ENCODE measurements at regions not wholly inside any gene's neighbourhood (a gene's known extent, or its start where the extent isn't known, plus 50 kb on each side); places are given as distances from the start of the nearest gene placed in this dataset.
A peak's percentile ranks its signal among the peaks of the same experiment; 100 is the strongest.

DNA sequence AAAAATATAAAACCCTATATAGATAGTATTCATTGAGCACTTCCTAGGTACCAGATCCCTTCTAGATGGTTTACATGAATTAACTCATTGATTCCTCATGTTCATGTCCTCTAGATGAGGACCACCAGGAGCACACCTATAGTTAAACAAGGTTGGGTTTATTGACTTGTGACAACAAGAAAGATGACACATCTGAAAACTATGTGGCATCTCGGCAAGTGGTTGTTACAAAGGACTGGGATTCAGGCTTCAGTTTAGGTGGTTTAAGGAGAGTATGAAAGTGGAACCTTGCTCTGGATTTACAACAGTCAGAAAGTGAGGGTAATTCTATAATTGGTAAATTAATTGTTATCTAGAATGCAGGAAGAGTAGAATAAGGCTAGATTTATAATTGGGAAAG is 99.0 kb upstream of the PHF14 start:
- no peaks in the 10 kb centered on the region for H3K9me3 ChIP-seq (ENCODE audit: insufficient read depth, low read depth, low read length)

DNA sequence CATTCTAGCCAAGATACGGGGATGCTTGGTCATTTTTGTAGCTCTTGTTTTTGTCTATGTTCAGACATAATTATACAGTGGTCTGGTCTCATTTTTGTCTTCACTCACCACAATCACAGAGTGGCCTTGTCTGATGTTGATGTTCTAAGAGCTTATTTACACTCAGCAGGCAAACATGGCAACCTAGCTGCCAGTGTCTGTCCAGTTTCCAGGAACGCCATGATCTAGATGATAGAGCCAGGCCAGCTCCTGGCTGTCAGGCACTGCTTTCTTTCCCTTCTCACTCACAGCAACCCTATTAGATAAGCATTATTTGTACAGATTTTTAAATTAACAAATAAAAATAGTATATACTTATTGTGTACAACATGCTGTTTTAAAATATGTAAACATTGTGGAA is 98.6 kb upstream of the PHF14 start:
- no peak for FAIRE-seq
- H3K27ac ChIP-seq (ENCODE audit: low read depth, low read length) = no peak overlapping the region
- H2AFZ ChIP-seq (ENCODE audit: low read depth, low read length) = no peak overlapping the region

More for the DNA sequence above, 99.0 kb upstream of the PHF14 start:
- Histone ChIP-seq H3K27ac (ENCODE audit: low read depth, low read length) (no peak overlapping the region), H3K27me3 (ENCODE audit: insufficient read depth, low read length) (no peaks in the 10 kb centered on the region), H3K9ac (ENCODE audit: low read length) (no peak overlapping the region), H3K4me3 (ENCODE audit: insufficient read depth, low read depth, low read length) (no peak overlapping the region), H3K4me1 (ENCODE audit: insufficient read depth, low read length) (no peaks in the 10 kb centered on the region), H3K36me3 (ENCODE audit: insufficient read depth, low read length) (no peaks in the 10 kb centered on the region), H3K4me2 (ENCODE audit: low read length) (no peak overlapping the region), H2AFZ (ENCODE audit: low read depth, low read length) (no peak overlapping the region), H4K20me1 (ENCODE audit: insufficient read depth, low read length) (no peaks in the 10 kb centered on the region), H3K79me2 (ENCODE audit: insufficient read depth, low read length) (no peaks in the 10 kb centered on the region)
- peak overlapping the region; percentile 48 for H3K27ac Mint-ChIP-seq (ENCODE audit: unreplicated experiment)
- no peak for DNase-seq (ENCODE audit: low read depth)
- no peaks in the 10 kb centered on the region for H3K27me3 Mint-ChIP-seq (ENCODE audit: low read depth, unreplicated experiment)
- H3K4me3 Mint-ChIP-seq (ENCODE audit: unreplicated experiment) = no peak overlapping the region
- peaks cover 2% of the 10 kb centered on the region for H3K4me1 Mint-ChIP-seq (ENCODE audit: low read depth, unreplicated experiment)
- TF ChIP-seq, protein P1, sequence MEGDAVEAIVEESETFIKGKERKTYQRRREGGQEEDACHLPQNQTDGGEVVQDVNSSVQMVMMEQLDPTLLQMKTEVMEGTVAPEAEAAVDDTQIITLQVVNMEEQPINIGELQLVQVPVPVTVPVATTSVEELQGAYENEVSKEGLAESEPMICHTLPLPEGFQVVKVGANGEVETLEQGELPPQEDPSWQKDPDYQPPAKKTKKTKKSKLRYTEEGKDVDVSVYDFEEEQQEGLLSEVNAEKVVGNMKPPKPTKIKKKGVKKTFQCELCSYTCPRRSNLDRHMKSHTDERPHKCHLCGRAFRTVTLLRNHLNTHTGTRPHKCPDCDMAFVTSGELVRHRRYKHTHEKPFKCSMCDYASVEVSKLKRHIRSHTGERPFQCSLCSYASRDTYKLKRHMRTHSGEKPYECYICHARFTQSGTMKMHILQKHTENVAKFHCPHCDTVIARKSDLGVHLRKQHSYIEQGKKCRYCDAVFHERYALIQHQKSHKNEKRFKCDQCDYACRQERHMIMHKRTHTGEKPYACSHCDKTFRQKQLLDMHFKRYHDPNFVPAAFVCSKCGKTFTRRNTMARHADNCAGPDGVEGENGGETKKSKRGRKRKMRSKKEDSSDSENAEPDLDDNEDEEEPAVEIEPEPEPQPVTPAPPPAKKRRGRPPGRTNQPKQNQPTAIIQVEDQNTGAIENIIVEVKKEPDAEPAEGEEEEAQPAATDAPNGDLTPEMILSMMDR (IDR thresholded peaks at IDR 0.05; ENCODE audit: insufficient read depth, low read depth, low read length) = no peak
- TF ChIP-seq EZH2 (IDR thresholded peaks at IDR 0.05; ENCODE audit: insufficient read depth, low read length) = no peak
- no peak for FAIRE-seq
- H3K9me3 Mint-ChIP-seq (ENCODE audit: unreplicated experiment) = no peaks in the 10 kb centered on the region
- no peaks in the 10 kb centered on the region for H3K36me3 Mint-ChIP-seq (ENCODE audit: low read depth, unreplicated experiment)

DNA sequence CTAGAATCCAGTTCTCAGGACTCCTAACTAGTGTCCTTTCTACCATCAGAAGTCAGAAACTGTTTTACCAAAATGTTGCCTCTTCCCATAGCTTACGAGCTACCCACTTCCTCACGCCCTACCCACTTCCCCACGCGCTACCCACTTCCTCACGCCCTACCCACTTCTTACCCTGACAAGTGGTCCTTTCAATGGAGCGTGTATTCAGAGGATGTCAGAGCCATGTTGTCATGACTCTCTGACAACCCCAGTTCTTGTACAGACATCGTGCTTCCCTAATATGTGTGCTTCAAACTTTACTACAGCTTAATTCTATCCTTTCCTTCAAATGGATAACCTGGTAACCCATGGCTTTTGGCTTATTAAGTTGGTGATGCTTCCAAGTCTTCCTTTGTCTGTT is 84.8 kb upstream of the PHF14 start:
- no peak overlapping the region for H3K4me3 Mint-ChIP-seq (ENCODE audit: unreplicated experiment)
- no peaks in the 10 kb centered on the region for H3K27me3 ChIP-seq (ENCODE audit: insufficient read depth, low read length)
- DNase-seq (ENCODE audit: low read depth) (no peak), FAIRE-seq (no peak)
- no peaks in the 10 kb centered on the region for H3K79me2 ChIP-seq (ENCODE audit: insufficient read depth, low read length)
- no peak overlapping the region for H3K4me2 ChIP-seq (ENCODE audit: low read length)
- H3K27me3 Mint-ChIP-seq (ENCODE audit: low read depth, unreplicated experiment) = no peaks in the 10 kb centered on the region
- H3K9me3 ChIP-seq (ENCODE audit: insufficient read depth, low read depth, low read length) = no peaks in the 10 kb centered on the region
- no peaks in the 10 kb centered on the region for H3K9me3 Mint-ChIP-seq (ENCODE audit: unreplicated experiment)
- H3K36me3 Mint-ChIP-seq (ENCODE audit: low read depth, unreplicated experiment) = no peaks in the 10 kb centered on the region
- H4K20me1 ChIP-seq (ENCODE audit: insufficient read depth, low read length) = no peaks in the 10 kb centered on the region
- H3K4me3 ChIP-seq (ENCODE audit: insufficient read depth, low read depth, low read length) = no peak overlapping the region
- no peak overlapping the region for H3K27ac ChIP-seq (ENCODE audit: low read depth, low read length)
- no peaks in the 10 kb centered on the region for H3K4me1 Mint-ChIP-seq (ENCODE audit: low read depth, unreplicated experiment)
- H3K36me3 ChIP-seq (ENCODE audit: insufficient read depth, low read length) = no peaks in the 10 kb centered on the region
- TF ChIP-seq EZH2 (IDR thresholded peaks at IDR 0.05; ENCODE audit: insufficient read depth, low read length) = no peak
- TF ChIP-seq, protein P1 (IDR thresholded peaks at IDR 0.05; ENCODE audit: insufficient read depth, low read depth, low read length) = no peak
- no peak overlapping the region for H3K9ac ChIP-seq (ENCODE audit: low read length)
- no peaks in the 10 kb centered on the region for H3K4me1 ChIP-seq (ENCODE audit: insufficient read depth, low read length)
- H2AFZ ChIP-seq (ENCODE audit: low read depth, low read length) = no peak overlapping the region
- H3K27ac Mint-ChIP-seq (ENCODE audit: unreplicated experiment) = no peak overlapping the region

More for the DNA sequence above, 98.6 kb upstream of the PHF14 start:
- no peaks in the 10 kb centered on the region for H3K36me3 ChIP-seq (ENCODE audit: insufficient read depth, low read length)
- H3K4me1 Mint-ChIP-seq (ENCODE audit: low read depth, unreplicated experiment) = peaks cover 2% of the 10 kb centered on the region
- no peaks in the 10 kb centered on the region for H3K9me3 ChIP-seq (ENCODE audit: insufficient read depth, low read depth, low read length)
- no peaks in the 10 kb centered on the region for H3K4me1 ChIP-seq (ENCODE audit: insufficient read depth, low read length)
- no peak overlapping the region for H3K9ac ChIP-seq (ENCODE audit: low read length)
- no peaks in the 10 kb centered on the region for H4K20me1 ChIP-seq (ENCODE audit: insufficient read depth, low read length)
- no peak overlapping the region for H3K4me3 Mint-ChIP-seq (ENCODE audit: unreplicated experiment)
- no peaks in the 10 kb centered on the region for H3K9me3 Mint-ChIP-seq (ENCODE audit: unreplicated experiment)
- H3K36me3 Mint-ChIP-seq (ENCODE audit: low read depth, unreplicated experiment) = no peaks in the 10 kb centered on the region
- H3K27me3 Mint-ChIP-seq (ENCODE audit: low read depth, unreplicated experiment) = no peaks in the 10 kb centered on the region
- no peaks in the 10 kb centered on the region for H3K27me3 ChIP-seq (ENCODE audit: insufficient read depth, low read length)
- H3K4me2 ChIP-seq (ENCODE audit: low read length) = no peak overlapping the region
- no peak overlapping the region for H3K4me3 ChIP-seq (ENCODE audit: insufficient read depth, low read depth, low read length)
- no peak for TF ChIP-seq EZH2 (IDR thresholded peaks at IDR 0.05; ENCODE audit: insufficient read depth, low read length)
- TF ChIP-seq, protein P1 (IDR thresholded peaks at IDR 0.05; ENCODE audit: insufficient read depth, low read depth, low read length) = no peak
- no peak for DNase-seq (ENCODE audit: low read depth)
- H3K27ac Mint-ChIP-seq (ENCODE audit: unreplicated experiment) = peak overlapping the region; percentile 48
- no peaks in the 10 kb centered on the region for H3K79me2 ChIP-seq (ENCODE audit: insufficient read depth, low read length)

All from astrocyte (in vitro differentiated cells and primary cell).